WI38 (cell line): ENCODE measurements at regions not wholly inside any gene's neighbourhood (a gene's known extent, or its start where the extent isn't known, plus 50 kb on each side); places are given as distances from the start of the nearest gene placed in this dataset.
A peak's percentile ranks its signal among the peaks of the same experiment; 100 is the strongest.

ENCODE experiments used
- H3K4me3 ChIP-seq: 2 replicates; pipeline ENCODE4 v1.5.1; 2011; ENCODE audit warnings: low read depth, mild to moderate bottlenecking, control low read depth, low read length
- CTCF ChIP-seq: IDR thresholded peaks from 2 replicates; pipeline ENCODE4 v1.5.1; 2012; ENCODE audit warnings: low read depth, mild to moderate bottlenecking, control low read depth, low read length

GRCh38 chr5:10875201-10875768, 114.3 kb upstream of the DAP start:
- H3K4me3 ChIP-seq, result no peak overlapping the region
- no peak for TF ChIP-seq CTCF

- no peak overlapping the region for H3K4me3 ChIP-seq
- no peak for TF ChIP-seq CTCF
Observed at GRCh38 chr5:10874541-10874940, 113.5 kb upstream of the DAP start.

DNA sequence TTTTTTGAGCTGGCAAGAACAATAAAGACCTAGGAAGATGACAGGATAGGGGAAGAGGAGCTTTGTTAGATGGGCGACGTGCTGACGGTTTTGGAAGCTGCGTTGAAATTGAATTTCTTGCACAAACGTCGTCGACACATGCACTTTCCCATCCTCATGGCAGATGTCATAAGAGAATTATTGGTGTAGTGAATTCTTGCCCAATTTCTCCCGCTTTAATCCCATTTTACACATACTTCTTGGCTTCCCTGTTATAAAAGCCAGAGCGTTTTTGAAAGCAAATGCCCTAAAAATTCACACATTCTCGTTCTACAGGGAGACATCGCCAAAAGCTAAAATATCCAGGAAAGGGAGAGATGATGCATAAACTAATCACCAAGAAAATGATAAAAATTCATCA, 109.8 kb upstream of the DAP start:
- no peak for TF ChIP-seq CTCF
- H3K4me3 ChIP-seq, result no peak overlapping the region

DNA sequence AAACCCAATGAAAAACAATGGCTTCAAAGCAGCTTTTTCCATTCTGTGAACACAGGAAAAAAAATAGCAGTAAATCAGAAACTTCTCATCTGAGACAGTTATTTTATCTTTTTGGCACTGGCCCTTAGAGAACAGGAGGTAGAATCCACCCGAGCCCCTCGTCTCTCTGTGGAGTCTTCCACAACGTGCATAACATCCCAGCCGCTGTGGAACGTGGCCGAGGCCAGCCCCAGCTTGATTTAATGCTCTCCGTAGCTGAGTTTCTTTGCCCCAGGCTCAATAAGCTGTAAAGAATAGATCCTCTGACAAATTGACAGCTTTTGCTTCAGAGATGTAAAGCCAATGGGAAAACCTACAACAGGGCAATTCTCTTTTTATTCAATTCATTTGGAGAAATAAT, 107.9 kb upstream of the DAP start:
- H3K4me3 ChIP-seq, result no peak overlapping the region
- TF ChIP-seq CTCF, result no peak

- H3K4me3 ChIP-seq, result no peak overlapping the region
- TF ChIP-seq CTCF, result no peak
Observed at GRCh38 chr5:10867389-10868303, 106.6 kb upstream of the DAP start.

DNA sequence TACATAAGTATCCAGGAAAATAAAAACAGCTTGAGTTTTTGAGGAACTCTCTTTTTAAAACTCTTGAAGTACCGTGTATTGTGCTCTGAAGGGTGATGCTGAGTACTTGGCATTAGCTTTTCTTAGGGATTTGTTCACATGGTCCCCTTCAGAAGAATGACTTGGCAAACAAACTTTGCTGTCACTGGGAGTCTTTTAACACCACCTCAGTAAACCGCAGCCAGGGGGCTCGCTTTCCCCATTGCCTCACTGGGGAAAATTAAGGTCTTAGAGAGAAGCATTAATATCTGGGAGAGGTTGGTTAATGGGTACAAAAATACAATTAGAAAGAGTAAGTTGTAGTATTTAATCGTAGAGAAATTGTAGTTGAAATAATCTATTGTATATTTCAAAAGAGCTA, 105.9 kb upstream of the DAP start:
- no peak overlapping the region for H3K4me3 ChIP-seq
- TF ChIP-seq CTCF, result peak; percentile 21; the same call in 1 of the 2 replicates

- peak; percentile 88 for TF ChIP-seq CTCF
- H3K4me3 ChIP-seq, result no peak overlapping the region
Observed at GRCh38 chr5:10863763-10864383, 102.8 kb upstream of the DAP start.
